OCI-LY1 (cell line): ENCODE measurements at regions not wholly inside any gene's neighbourhood (a gene's known extent, or its start where the extent isn't known, plus 50 kb on each side); places are given as distances from the start of the nearest gene placed in this dataset.

Source experiments
- EZH2 ChIP-seq: fragments of 200-600 bp; sonication (generic), shearing (Covaris generic); IDR thresholded peaks from 2 replicates; pipeline ENCODE4 v1.8.0; 2017; ENCODE audit warnings: borderline replicate concordance, mixed run types, mild to moderate bottlenecking, antibody characterized with exemption, low read length, moderate library complexity, mixed read lengths
- TF ChIP-seq, protein P1 (sequence below): fragments of 200-600 bp; sonication (generic), shearing (Covaris generic); IDR thresholded peaks from 2 replicates; pipeline ENCODE4 v1.5.1; 2017; ENCODE audit warnings: mild to moderate bottlenecking, antibody characterized with exemption, low read length, moderate library complexity, mixed read lengths

DNA sequence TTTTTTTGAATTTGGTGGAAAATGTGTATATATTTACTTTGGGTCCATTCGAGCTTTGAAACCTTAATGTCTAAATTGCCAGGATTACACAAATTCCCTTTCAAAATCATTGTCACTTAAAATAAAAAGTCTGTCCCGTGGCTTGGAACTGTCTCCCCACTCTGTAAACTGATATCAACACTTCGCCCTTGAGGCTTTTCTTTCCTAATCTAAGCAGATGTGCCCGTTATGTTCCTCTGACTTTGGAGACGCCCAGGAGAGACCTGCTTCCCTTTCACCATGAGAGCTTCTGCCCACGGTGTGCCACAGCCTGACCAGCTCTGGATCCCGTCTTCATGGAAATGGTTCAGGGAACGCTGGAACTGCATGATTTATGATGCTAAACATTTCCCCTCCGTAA, 151.3 kb downstream of the C16orf95 start:
- TF ChIP-seq, protein P1, sequence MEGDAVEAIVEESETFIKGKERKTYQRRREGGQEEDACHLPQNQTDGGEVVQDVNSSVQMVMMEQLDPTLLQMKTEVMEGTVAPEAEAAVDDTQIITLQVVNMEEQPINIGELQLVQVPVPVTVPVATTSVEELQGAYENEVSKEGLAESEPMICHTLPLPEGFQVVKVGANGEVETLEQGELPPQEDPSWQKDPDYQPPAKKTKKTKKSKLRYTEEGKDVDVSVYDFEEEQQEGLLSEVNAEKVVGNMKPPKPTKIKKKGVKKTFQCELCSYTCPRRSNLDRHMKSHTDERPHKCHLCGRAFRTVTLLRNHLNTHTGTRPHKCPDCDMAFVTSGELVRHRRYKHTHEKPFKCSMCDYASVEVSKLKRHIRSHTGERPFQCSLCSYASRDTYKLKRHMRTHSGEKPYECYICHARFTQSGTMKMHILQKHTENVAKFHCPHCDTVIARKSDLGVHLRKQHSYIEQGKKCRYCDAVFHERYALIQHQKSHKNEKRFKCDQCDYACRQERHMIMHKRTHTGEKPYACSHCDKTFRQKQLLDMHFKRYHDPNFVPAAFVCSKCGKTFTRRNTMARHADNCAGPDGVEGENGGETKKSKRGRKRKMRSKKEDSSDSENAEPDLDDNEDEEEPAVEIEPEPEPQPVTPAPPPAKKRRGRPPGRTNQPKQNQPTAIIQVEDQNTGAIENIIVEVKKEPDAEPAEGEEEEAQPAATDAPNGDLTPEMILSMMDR: no peak
- no peak for TF ChIP-seq EZH2
